Left hindlimb (tissue), 1 donor: ENCODE measurements at regions not wholly inside any gene's neighbourhood (a gene's known extent, or its start where the extent isn't known, plus 50 kb on each side); places are given as distances from the start of the nearest gene placed in this dataset.

Source experiments
- DNase-seq: peaks from one replicate; pipeline ENCODE4 v3.0.0-alpha.2; 2018

GRCh38 chr15:69628256-69629093 is 175.9 kb downstream of the RPLP1 start:
- DNase-seq = no peak

DNA sequence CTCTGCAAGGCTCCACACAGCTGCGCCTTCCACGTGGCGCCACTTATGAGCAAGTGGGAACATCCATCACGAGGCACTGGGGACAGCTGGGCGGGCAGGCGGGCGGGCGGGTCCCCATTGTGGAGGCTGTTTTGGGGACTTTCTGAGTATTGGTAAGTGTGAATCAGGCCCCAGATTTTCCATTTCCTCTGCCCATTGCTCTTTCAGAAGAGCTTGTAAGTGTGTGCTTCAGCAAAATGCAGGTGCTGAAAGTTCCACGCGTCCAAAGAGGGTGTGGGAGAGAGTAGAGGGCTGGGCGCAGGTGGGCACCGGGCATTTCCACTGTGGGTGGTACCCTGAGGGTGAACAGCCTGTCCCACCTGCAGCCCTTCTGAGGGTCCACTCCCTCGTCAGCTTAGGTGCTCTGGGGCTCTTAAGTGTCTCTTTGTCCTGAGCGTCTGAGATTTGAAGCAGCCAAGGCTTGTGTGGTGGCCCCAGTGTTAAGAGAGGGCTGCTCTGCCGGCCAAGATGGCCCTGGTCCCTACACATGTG is 177.1 kb downstream of the RPLP1 start:
- no peak for DNase-seq

DNA sequence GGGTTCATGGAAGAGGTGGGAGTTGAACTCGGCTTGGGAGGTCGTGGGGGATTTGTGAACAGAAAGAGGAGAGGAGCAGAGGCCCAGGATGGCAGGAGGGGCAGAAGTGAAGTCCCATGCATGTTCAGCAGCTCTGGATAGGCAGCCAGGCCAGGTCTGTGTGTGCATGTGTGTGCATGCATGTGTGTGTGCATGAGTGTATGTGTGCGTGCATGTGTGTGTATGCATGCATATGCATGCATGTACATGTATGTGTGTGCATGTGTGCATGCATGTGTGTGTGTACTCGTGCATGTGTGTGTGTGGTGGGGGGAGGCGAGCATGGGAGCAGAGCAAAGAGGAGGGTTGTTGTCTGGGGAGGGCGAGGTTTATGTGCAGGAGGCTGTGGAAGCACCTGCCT is 178.4 kb downstream of the RPLP1 start:
- no peak for DNase-seq

DNA sequence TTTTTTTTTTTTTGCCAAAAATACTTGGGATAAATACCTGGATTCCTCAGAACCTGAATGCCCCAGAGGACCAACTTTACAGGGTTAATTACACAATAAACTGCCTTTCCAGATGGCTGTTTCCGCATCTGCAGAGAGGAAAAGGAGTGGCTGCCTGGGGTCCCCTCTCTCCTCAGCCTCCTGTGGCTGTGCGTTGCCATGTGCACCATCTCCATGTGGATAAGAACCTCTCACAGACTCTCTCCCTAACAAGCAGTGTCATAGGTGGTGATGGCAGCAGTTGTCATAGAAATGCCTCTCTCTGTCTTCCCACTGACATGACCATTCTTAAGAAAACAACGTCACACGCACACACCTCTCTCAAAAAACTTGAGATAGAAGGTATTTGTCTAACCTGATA is 179.4 kb downstream of the RPLP1 start:
- DNase-seq = no peak

DNA sequence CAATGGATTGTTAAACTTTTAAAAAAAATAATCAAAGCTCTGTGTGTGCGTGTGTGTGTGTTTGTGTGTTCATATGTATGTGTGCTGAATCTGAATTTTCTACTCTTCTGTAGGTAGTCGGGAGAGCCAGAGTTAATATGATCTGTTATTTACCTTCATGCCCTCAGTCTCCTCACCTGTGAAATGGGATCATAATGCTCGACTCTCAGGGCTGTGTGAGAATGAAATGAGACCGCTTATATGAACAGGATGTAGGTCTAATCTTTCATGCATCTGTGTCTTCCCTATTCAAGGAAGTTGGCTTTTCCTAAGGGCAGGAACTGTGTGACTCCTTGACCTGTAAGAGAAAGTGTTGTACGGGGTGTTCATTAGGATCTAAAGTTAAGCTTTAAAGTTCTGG is 182.2 kb downstream of the RPLP1 start:
- no peak for DNase-seq

GRCh38 chr15:69636169-69636915 is 183.7 kb downstream of the RPLP1 start:
- no peak for DNase-seq

DNA sequence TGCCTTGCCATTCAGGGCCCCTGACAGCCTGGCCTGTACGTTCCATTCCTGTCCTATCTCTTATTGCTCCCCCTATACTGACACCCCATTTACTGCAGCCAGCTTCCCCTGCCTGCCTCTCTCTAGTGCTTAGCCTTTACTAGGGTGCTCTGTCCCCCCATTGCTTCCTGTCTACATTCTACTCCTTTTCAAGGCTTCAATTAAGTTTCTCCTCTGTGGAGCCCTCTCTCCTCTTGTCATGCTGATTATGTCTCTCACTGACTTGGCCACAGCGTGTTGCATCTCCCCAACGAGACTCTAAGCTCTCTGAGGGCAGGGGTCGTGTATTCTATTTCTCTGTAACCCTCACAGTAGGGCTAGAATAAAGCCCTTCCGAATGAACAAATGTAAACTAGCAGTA is 185.2 kb downstream of the RPLP1 start:
- DNase-seq = no peak

GRCh38 chr15:69643476-69643875 is 190.9 kb downstream of the RPLP1 start:
- no peak for DNase-seq

DNA sequence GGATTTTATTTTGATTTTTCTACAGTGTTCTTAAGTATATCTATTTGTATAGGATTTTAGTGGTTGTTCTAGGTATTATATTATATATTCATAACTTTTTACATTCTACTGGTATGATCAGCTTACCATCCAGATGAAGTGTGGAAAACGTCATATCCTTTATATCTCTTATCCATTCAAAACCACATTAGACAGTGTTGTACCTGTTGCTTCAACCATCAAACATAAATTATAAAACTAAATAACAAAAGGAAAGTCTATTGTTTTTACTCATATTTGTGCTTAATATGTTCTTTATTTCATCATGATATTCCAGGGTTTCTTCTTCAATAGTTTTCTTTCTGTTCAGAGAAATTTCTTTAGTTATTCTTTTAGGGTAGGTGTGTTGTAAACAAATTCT is 191.4 kb downstream of the RPLP1 start:
- no peak for DNase-seq

- no peak for DNase-seq
Measured at GRCh38 chr15:69644876-69645275, 192.3 kb downstream of the RPLP1 start.

DNA sequence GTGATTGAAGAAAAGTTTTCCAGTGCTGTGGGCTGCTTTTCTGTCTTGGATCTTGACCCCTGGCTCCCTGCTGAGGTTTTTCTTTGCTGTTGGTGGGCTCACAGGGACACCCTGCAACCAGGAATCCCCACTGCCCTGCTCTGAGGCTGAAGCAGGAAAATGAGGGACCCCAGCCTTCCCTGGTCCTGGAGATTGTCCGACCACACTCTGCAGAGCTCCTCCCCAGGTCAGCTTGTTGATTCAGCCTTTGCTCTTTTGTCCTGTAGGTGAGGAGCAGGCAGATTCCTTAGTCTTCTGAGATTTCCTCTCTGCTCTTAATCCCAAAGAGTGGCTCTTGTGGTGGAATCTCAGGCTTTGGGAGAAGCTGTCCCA is 194.5 kb downstream of the RPLP1 start:
- DNase-seq = no peak

DNA sequence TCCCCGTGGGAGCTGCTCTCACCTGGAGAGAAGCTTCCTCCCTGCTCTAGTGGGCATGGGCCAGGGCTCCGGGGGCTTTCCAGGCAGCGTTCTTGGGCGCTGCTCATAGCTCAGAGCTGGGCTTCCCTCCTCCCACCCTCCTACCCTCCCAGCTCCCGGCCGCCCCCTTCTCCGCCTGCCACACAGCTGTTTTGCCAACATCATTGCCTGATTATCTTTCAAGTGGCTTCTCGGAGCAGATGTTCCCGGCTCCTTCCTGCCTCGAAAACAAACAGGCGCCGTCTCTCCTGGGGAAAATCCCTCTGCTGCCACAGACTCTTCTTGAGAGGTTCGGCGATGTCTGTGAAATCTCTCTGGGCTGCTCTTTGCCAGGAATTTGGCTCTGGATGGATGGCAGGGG is 195.6 kb downstream of the RPLP1 start:
- no peak for DNase-seq

- no peak for DNase-seq
Measured at GRCh38 chr15:69648775-69649735, 196.4 kb downstream of the RPLP1 start.

GRCh38 chr15:69652293-69652692 is 199.7 kb downstream of the RPLP1 start:
- DNase-seq = no peak

GRCh38 chr15:69652751-69653305 is 200.2 kb downstream of the RPLP1 start:
- DNase-seq = no peak

DNA sequence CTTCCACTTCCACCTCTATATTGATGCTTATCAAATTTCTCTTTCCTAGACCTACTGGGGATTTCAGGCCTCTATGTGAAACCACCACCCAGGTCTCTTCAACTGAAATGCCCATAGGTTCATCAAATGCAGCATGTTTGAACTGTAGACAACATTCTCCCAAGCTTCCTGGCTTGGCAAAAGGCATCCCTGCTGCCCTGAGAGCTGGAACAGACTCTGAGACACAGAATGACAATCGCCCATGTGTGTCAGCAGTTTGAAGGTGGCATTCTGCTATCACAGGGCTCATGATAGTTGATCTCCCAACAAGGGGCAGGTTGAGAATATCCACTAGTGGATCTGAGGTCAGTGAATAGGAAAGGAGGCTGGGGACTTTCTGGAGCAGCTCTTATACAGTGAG is 200.7 kb downstream of the RPLP1 start:
- no peak for DNase-seq

GRCh38 chr15:69653846-69654245 is 201.2 kb downstream of the RPLP1 start:
- no peak for DNase-seq

DNA sequence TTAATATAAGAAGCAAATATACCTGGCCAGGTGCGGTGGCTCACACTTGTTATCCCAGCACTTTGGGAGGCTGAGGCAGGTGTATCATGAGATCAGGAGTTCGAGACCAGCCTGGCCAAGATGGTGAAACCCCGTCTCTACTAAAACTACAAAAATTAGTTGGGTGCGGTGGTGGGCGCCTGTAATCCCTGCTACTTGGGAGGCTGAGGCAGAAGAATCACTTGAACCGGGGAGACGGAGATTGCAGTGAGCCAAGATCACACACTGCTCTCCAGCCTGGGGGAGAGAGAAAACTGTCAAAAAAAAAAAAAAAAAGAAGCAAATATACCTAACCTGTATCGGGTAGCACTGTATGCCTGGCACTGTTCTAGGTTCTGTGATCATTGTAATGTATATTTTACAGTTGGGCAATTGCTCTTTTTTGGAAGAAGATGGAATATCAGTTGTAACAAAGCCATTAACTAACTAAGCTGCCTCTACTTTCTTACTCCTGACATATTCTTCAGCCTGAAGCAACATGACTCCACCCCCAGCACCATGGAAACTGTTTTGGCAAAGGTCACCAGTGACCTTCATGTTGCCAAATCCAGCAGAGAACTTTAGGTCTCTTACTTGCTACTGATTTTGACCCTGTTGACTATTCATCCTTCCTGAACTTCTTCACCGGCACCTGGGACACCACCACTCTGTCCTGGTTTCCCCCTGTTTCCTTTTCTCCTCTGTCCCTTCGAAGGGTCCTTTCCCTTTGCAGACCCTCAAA is 203.8 kb downstream of the RPLP1 start:
- DNase-seq = no peak

DNA sequence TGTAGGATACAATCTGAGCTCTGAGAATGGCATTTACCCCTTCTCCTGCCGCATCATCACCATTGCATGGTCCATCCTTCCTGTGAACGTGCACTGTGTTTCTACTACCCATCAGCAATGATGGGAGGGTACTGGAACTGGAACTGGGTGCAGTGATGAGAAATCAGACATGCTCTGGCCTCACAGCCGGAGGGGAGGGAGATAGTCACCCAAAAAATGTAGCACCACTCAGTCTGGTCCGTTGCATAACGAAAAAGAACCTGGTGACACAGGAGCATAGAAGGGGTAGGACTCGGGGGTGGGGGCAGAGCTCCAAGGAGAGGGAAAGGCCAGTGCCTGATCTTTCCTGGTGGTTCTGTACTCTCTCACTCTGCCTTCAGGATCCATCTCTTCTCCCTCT is 205.0 kb downstream of the RPLP1 start:
- no peak for DNase-seq

- no peak for DNase-seq
Measured at GRCh38 chr15:69658411-69658945, 205.9 kb downstream of the RPLP1 start.

GRCh38 chr15:69659454-69660050 is 206.9 kb downstream of the RPLP1 start:
- no peak for DNase-seq
